ENCODE measurements at regions not wholly inside any gene's neighbourhood (a gene's known extent, or its start where the extent isn't known, plus 50 kb on each side); places are given as distances from the start of the nearest gene placed in this dataset.
A peak's percentile ranks its signal among the peaks of the same experiment; 100 is the strongest.
"Not testable (repeated sequence)": the region's sequence is repeated elsewhere in the genome, so short reads cannot be mapped to it uniquely, and the experiment has no call there.

DNA sequence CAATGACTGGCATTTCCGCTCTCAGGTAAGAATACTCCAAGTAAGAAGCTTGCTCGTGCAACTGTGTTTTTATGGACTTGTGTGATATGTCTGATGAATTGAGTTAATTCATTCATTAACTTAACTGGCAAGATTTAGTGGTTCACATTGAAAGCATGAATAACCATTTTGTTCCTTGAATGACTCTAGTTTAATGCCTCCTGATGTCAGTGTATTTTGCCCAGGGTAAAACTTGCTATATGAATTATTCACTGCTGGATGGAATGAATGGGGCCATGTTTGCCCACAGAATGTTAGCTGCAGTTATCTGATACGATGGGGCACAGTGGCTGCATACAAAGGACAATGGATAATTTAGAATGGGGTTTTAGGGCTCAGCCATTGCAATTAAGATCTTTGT, 124.1 kb downstream of the ZNF365 start:
- no peak for DNase-seq

DNA sequence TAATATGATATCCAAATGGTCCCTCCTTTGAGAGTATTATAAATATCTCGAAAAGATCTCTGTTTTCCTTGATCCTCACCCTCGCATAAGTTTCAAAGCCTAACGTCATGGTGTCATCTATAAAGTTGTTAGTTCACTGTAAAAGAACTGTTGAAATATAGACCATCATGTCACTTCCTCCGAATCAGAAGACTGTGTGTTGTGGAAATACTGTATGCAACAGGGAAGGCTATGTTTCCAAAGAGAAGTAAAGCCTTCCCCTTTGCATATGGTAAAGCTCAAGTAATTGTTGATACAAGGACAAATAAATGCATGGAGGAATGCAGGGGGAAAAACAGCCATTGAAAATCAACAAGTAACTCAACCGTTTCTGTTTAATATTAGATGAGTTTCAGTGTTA, 125.9 kb downstream of the ZNF365 start:
- DNase-seq, result not testable (repeated sequence)

DNA sequence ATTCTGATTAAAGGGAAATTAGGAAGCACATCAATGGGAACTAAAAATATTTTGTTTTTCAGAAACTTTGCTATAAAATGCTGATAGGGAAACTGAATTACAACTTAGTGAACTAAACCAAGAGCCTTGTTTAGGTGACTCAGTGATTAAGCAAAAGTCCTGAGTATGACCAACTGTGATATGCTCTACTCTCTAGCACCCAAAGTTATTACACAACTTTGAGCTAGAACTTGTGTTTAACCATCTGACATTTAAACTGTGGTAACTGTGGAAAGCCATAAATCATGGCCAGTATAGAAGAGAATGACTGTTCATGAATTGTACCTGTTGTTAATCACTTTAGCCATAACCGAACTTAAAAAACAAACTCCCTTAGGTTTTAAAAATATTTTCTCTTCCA, 127.4 kb downstream of the ZNF365 start:
- no peak for DNase-seq

DNA sequence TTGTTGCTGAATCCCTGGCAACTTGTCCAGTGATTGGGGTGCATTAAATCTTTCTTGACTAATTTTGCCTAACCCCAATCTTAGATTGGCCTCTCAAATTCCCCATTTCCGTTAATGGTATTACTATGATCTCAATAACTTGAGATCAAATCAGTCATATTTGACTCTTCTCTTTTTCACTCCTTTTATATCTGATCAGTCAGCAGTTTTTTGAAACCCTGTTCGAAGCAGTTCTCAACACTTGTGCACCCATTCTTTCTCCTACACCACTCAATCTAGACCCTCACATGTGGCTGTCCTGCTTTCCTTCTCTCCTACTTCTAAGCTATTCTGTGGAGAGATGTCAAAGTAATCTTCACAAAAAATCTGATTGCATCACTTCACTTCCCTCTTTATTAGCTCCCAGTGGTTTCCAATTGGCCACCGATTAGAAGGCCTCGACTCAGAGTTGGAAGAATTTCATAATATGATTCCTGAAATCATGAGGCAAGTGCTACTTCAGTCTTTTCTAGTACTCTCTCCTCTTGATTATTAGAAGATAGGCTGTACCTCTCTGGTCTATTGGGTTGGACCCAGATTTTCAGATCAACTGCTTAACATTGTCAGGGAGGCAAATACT, 128.9 kb downstream of the ZNF365 start:
- DNase-seq, result no peak

DNA sequence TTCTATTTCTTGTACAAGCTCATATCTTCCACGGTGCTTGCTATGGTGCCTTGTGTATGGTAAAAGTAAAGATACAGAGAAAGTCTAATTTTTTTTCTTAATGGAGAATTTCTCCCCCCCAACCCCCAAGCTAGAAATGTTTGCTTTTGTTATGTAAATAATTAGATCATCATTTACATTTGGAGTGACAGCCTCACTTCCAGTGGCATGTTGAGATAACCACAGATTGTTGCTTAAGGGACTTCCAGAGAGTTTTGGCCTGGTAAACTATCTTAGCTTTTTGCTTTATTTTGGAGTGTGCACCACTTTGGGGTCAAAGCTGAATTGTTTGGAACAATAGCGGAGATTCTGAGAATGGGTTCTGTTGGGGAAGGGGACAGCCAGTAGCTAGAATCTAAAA, 129.7 kb downstream of the ZNF365 start:
- DNase-seq, result no peak

DNA sequence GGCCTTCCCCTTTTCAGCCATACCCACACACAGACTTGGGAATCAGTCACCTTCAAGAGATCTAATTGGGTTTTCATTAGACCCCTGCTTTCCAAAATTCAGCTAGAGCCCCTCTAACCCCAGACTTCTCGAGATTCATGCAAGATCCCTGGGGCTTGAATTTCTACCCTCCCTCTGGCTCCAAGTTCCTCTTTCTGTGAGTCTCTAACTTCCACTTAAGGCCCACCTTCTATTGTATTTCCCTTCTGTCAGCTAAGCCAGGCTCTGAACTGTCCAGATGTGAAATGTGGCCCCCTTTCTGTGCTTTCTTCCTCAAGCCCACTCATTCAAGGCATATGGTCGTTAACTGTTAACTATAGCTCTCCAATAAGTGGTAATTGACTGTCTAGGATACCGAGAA, 132.2 kb downstream of the ZNF365 start:
- no peak for DNase-seq

DNA sequence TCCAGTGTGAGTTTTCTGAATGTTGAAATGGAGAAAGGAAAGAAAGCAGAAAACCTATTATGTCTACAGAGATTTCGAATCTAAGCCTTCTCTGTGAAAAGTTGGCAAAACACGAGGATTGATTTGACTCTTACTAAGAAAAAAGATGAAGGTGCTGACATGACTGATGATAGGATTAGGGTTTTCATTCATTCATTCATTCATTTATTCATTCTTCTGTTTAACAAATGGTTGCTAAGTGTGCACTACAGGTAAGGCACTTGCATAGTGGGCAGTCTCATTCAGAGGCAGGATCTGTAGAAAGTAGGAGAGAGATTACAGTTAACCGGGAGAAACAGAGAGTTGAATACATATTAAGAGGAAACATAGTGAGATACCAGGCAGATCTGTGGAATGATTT, 137.1 kb downstream of the ZNF365 start:
- DNase-seq, result no peak

DNA sequence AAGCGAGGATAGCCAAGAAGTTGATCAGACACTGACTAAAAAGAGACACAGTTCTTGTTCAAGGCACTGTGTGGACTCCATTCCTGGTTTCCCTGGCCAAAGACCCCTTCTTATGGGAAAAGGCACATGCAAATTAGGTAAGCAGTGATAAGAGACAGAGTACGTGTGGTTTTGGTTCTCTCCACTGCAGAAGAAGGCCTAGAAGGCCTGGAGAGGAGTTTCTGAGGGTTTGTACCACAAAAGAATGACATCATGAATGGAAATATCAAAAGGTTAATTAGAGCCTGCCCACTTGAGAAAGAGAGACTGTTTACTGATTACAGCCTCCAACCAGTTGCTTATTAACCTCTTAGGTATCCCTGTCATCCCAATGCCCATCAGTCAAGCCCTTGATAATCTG, 137.5 kb downstream of the ZNF365 start:
- DNase-seq, result no peak

DNA sequence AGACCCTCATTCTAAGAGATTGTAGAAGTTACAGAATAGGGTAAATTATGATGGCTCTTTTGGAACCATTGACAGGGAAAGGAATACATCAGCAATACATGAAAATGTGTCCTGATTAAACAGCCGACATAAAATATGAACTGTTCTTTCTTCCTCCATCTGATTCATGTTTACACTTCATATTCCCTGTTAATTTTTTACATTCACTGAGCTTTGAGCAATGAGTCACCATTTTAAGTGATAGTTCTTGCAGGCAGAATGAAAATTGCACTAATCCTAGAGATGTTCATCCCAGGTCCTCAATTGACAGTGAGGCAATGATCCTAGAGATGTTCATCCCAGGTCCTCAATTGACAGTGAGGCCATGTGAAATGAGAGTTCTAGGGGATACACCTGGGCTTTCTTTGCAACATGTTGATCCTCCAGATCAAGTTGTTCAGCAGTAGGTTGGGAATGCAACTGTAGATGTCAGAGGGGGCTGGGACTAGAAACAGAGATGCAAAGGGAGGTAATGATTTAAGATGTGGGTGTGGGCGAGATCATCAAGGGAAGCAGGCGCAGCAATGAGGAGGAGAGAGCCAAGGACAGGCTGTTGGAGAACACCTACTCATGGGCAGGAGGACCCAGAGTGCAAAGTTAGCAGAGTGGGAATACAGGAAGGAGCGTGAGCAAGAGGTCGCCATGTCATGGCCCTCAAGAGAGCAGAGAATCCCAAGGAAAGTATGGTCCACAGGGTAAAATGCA, 138.7 kb downstream of the ZNF365 start:
- DNase-seq, result no peak

DNA sequence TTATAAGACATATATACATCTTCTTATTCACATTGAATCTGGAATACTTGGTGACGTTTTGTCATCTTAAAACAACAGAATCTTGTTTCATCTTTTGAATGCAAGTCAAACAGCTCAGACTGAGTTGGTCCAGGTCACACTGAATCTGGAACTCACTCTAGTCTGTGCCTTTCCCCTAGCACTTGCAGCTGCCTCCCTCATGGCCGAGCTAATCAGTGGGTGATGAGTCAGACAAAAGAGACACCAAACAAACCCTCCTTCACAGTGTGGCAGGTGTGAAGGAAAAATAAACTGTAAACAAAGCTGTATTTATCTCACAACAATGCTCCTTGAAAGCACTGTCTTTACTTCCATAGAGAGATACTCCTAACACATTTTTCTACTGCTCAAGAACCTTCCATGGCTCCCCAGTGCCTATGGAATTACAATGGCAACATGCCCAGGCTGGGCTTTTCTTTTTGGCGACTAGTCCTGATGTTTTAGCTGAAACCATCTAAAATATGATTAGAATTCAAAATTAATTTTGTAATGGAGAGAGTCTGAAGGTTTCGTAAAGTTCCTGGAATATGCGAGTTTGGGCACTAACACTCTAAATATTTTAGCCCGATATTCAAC, 140.0 kb downstream of the ZNF365 start:
- DNase-seq, result no peak

DNA sequence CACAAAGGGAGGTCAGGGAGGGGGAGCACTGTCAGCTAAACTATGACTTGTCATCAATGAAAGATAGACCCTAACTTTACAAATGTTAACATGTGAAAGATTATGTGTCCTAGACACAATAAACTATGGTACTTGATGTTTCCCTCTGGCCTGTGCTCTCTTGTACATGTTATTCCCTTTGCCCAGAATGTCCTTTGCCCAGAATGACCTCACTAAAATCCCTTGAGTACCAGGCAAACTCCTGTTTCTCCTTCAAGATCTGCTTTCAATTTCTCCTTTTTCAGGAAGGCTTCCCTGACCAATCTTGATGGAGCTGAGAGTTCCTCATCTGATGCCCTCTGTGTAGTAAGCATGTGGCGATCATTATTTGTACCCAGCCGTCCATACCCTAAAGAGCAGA, 143.1 kb downstream of the ZNF365 start:
- no peak for DNase-seq

DNA sequence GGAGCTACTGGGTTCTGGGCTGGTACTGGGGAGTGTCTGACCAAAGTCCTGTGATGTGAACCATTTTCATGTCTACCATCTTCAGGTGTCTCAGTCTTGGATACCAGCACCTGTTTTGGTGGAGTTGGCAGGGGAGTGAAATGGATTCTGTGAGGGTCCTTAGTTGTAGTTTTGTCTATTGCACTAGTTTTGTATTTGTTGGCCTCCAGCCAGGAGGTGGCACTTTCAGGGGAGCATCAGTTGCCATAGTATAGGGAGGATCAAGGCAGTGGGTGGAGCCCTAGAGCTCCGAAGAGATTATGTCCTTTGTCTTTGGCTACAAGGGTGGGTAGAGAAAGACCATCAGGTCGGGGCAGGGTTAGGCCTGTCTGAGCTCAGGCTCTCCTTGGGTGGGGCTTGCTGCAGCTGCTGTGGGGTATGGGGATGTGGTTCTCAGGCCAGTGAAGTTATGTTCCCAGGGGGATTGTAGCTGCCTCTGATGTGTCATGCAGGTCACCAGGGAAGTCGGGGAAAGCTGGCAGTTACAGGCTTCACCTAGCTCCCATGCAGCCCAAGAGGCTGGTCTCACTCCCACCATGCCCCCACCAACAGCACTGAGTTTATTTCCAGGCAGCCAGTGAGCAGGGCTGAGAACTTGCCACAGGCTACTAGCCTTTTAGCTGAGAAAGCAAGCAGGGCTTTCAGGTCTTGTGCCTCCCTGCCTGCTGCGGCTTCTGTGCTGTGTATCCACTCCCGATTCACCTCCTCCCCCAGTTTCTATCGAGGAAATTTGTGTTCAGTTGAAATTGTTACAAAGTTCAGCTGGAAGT, 153.1 kb downstream of the ZNF365 start:
- DNase-seq, result peak in 1 of 2 donors; percentile 43

DNA sequence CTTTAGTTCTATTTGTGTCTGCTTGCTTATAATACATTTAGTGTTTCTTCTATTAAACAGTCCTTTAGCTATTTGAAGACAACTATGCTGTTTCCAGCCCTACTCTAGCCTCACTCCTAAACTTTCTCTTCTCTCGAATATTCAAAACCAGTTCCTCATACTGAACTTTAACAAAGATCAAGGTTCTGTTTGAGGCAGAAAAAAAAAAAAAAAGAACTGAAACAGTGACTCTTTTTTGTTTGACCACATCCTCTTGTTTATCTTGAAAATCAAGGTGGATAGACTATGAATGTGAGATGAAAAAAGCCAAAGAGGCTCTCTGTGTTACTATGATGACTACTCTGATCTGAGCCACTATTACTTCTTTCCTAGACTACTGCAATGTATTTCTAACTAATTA, 154.3 kb downstream of the ZNF365 start:
- DNase-seq, result peak in 1 of 2 donors; percentile 65

DNA sequence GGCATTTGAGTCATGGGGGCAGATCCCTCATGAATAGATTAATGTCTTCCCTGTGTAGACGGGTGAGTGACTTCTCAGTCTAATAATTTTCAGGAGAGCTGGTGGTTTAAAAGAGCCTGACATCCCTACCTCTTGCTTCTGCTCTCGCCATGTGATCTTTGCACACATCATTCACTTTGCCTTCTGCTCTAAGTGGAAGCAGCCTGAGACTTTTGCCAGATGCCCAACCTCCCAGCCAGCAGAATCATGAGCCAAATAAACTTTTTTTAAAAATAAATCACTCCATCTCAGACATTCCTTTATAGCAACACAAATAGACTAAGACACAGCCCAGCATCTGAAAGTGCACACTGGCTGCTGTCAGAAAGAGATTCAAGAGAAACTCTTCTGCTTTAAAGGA, 155.2 kb downstream of the ZNF365 start:
- no peak for DNase-seq

DNA sequence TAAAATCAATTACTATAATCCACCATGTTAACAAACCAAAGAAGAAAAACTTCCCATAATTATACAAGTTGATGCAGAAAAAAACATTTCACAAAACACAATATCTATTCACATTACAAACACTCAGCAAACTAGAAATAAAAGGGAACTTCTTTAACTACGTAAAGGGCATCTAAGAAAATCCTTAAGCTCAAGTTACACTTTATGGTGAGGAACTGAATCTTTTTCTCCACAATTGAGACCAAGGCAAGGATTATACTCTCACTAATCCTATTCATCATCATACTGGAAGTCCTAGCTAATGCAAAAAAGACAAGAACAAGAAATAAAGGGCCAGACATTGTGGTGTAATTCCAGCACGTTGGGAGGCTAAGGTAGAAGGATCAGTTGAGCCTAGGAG, 159.9 kb downstream of the ZNF365 start:
- DNase-seq, result no peak

DNA sequence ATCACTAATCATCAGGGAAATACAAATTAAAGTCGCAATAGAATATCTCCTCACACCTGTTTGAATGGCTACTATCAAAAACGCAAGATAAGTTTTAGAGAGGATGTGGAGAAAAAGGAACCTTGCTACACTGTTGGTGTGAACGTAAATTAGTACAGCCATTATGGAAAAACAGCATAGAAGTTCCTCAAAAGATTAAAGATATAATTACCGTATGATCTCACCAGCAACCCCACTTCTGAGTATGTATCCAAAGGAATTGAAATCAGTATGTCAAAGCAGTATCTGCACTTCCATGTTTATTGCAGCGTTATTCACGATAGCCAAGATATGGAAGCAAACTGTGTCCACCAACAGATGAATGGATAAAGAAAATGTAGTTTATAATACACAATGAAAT, 164.4 kb downstream of the ZNF365 start:
- DNase-seq, result no peak

DNA sequence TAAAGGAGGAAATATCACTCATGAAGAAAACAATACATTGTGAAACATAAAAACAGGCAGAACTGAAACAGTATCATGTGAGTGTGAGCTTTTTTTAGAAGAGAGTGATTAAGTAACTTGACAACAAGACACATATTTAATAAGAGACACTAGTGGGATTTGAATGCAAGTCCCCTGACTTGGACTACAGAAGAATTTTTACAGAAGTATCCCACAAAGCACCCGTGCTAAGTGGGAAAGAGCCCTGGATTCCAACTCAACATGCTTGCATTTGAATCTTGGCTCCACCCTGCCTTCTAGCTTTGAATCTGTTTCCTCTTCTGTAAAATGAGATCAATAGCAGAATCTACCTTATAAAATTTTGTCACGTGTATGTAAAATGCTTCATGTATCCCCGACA, 166.2 kb downstream of the ZNF365 start:
- DNase-seq, result no peak

DNA sequence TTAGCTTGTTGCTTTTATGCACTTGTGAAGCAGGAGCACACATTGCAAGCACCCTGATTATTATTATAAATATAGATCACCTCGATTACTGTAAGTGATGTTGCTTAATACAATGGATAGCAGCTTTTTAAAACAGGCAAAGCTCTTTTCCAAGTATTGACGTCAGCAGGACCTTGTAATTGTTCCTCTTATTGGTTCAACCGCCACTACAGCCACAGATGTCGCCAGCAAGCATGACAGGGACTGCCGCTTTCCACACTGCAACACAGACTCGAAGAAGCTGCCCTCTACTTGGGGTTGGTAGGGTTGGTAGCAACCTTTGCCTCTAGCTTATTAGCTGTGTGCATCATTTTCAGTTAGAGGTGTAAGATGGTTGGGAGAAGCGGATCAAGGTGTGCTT, 167.6 kb downstream of the ZNF365 start:
- DNase-seq, result peak in 1 of 2 donors; percentile 61

DNA sequence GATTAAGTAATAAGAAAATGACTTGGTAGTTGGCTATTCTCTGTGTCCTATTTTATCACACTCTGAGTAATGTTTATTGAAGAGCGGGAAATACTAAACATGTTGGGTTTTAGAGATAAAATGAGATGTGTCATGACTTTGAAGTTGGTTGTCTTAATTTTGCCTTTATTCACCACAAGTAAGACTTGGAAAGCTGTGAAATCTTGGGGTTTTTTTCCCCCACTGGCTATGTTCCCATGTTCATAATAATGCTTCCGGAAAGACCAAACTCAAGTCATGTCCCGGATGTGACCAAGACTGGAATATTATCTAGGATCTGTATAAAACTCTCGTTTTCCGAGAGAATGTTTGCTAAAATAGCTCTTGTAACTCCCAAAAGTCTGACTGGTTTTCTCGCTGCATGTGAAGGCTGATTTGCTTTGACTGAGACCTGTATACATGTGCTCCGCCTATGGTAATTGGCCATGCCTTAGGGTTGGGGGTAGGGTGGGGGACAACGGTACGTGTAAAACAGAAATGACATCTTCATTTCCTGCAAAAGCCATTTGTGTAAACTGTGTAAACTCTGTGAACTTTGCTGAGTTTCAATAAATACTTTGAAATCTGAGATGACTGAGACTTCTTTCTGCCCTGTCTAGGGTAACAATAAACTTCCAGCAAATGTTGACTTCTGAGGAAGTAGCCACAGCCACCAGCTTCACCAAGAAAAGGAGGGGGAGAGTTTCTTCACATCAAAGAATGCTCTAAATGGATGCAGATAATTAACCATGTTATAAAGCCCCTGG, 169.6 kb downstream of the ZNF365 start:
- DNase-seq, result no peak

DNA sequence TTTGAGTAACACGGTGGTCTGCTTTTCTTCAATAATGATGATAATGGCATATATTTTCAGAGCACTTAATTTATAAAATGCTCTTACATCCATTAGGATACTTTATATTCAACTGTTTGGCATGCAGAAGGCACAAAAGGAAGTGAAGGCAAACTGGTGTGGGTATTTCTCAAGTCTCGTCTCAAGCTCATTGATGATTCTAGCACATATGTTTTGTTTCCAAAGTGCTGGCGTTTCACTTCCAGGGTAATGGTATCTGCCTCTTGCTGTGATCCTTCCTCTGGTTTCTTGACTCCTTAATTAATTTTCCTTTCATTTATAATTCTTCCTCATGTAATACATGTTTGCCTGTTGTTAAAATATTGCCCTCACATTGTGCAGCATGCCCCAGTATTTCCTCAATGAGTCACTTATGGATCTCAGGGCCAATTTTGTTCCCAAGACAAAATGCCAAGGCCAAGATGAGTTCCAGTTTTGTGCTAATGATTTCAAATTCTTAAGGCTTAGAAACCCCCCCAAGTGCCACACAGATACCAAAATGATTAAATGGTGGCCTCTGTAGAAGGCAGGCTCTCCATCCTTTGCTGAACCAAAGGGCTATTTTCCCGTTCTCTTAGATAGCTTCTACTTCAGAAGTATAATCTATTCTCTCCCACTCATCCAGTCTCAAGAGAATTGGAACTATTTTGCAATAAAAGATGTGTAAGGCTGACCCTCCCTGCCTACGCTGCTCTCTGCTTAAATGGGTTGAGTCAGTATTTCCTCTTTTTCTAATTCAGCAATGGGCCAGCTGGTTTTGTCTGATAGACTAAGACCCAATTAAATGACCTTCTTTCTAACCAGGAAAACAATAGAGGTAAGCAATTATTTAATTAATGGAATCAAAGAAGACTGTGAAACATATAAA, 171.2 kb downstream of the ZNF365 start:
- peak in 1 of 2 donors; percentile 38 for DNase-seq

DNA sequence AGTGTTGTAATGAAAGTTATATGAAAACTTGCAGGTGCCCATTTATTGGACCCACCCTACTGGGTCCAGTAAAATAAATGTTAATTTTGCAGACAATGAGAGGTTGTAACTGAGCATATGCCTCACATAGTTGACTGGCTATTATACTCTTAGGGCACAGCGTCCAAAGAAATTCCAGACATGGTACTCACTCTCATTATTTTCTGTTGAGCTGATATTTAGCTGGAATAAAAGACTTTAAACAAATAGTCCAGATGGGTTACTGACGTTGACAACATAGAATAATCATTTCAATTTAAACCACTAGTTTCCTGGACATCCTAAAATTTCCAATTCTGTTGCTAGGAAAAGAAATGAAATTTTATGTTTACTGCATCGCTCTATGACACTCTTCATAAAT, 174.5 kb downstream of the ZNF365 start:
- DNase-seq, result no peak

DNA sequence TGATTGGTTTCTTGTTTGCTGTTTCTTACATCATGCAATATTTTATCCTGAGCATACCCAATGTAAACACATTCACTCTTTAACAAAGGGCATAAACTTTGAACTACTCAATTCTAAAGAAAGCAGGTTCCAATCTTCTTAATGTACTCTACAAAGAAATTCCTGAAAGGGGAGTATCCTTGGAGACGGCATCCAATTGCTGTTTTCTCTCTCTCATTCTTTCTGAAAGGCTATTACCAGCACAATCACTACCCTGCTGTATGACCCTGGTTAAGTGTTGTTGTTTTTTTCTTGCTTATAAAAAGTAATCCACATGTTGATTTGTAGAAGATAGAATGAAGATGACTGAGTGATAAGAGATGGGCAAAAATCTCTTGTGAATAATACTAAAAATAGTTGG, 176.0 kb downstream of the ZNF365 start:
- no peak for DNase-seq
